Retinal pigment epithelial cell (primary cell): ENCODE measurements at regions not wholly inside any gene's neighbourhood (a gene's known extent, or its start where the extent isn't known, plus 50 kb on each side); places are given as distances from the start of the nearest gene placed in this dataset.

Experiments used
- DNase-seq: peaks from one replicate; pipeline ENCODE4 v3.0.0-alpha.2; 2010; ENCODE audit warnings: low read depth
- H3K4me3 ChIP-seq: 2 replicates; pipeline ENCODE4 v1.5.1; 2011; ENCODE audit warnings: mild to moderate bottlenecking, low read length, control low read depth, moderate library complexity
- TF ChIP-seq, protein P1 (sequence below): conservative IDR thresholded peaks from 2 replicates; pipeline ENCODE4 v1.5.1; 2011; ENCODE audit warnings: low read depth, low read length, control low read depth, inconsistent platforms

GRCh38 chr13:92959790-92960189 lies 266.8 kb upstream of the GPC6 start:
- H3K4me3 ChIP-seq, result no peak overlapping the region
- no peak for DNase-seq
- TF ChIP-seq, protein P1, sequence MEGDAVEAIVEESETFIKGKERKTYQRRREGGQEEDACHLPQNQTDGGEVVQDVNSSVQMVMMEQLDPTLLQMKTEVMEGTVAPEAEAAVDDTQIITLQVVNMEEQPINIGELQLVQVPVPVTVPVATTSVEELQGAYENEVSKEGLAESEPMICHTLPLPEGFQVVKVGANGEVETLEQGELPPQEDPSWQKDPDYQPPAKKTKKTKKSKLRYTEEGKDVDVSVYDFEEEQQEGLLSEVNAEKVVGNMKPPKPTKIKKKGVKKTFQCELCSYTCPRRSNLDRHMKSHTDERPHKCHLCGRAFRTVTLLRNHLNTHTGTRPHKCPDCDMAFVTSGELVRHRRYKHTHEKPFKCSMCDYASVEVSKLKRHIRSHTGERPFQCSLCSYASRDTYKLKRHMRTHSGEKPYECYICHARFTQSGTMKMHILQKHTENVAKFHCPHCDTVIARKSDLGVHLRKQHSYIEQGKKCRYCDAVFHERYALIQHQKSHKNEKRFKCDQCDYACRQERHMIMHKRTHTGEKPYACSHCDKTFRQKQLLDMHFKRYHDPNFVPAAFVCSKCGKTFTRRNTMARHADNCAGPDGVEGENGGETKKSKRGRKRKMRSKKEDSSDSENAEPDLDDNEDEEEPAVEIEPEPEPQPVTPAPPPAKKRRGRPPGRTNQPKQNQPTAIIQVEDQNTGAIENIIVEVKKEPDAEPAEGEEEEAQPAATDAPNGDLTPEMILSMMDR, result no peak

DNA sequence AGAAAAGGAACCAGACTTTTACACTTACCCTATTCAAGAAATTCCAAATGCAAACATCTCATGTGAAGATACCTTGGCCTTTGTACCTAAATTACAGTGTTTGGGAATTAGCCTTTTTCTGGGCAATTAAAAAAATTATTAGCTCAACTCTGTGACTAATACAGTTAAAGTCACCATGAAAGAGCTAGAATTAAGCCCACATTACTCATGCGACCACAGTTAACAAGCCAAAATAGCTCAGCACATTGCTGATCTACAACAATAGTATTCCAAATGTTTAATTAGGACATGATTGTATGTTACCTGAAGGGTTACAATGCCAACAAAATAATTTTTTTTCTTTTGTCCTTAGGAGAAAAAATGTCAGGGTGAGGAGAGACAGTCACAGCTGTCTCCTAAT lies 263.6 kb upstream of the GPC6 start:
- TF ChIP-seq, protein P1, result no peak
- H3K4me3 ChIP-seq, result no peak overlapping the region

GRCh38 chr13:92966341-92966740 lies 260.3 kb upstream of the GPC6 start:
- TF ChIP-seq, protein P1, result no peak
- DNase-seq, result no peak
- no peak overlapping the region for H3K4me3 ChIP-seq

More for the DNA sequence above, 263.6 kb upstream of the GPC6 start:
- peak; percentile 75 for DNase-seq

DNA sequence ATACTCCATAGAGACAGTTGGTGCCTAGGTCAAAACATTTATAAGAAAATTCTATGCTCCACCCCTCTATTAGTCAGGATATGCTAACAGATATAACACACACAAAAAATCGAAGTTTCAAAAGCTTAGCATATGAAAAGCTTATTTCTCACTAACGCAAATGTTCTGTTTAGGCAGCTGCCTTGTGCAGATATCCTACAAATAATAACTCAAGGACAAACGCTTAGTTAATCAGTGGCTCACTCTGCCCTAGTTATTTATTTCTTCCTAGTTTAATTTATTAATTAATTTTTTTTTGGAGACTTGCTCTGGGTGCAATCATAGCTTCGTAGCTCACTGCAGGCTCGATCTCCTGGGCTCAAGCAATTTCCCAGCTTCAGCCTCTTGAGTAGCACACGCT lies 259.7 kb upstream of the GPC6 start:
- TF ChIP-seq, protein P1, result no peak
- no peak for DNase-seq
- H3K4me3 ChIP-seq, result no peak overlapping the region

DNA sequence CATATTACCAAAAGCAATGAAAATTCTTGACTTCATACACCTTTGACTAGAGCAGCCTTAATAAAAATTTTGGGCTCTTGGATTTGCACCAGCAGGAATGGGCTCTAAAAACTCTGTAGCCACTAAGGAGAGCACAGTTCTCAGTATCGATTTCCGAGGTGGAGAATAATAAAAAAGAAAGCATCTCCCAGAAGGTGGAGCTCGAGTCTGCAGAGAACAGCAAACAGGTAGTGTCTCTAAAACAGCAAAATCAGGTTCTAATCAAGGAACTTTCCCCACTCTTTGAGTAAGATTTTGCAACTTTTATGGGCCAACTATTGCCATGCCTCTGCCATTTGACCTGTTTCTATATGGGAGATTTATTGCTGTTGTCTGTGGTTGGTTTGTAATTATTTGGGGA lies 258.7 kb upstream of the GPC6 start:
- TF ChIP-seq, protein P1, result no peak
- no peak for DNase-seq
- H3K4me3 ChIP-seq, result no peak overlapping the region

DNA sequence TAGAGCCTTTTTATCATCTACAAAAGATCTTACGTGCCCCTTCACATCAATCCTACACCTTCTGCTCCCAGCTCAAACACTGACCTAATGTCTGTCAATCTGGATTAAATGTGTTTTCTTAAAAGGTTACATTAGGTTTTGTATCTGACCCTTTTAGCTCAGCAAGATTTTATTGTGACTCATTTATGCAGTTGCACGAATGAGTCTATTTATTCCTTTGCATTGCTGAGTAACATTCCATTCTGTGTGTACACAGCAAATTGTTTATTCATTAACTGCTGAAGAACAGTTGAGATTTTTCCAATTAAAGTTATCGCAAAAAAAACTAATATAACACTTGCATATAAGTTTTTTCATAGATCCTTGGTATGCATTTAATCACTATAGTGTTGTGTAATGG lies 253.9 kb upstream of the GPC6 start:
- H3K4me3 ChIP-seq, result no peak overlapping the region
- TF ChIP-seq, protein P1, result no peak
- no peak for DNase-seq

- TF ChIP-seq, protein P1, result no peak
- no peak for DNase-seq
- H3K4me3 ChIP-seq, result no peak overlapping the region
Observed at GRCh38 chr13:92974905-92975429, 251.6 kb upstream of the GPC6 start.
